ENCODE measurements at regions not wholly inside any gene's neighbourhood (a gene's known extent, or its start where the extent isn't known, plus 50 kb on each side); places are given as distances from the start of the nearest gene placed in this dataset.

- Mint-ChIP-seq H3K27ac (no peak overlapping the region), H3K4me3 (no peak overlapping the region), H3K4me1 (ENCODE audit: low read depth) (peaks cover 37% of the 10 kb centered on the region), H3K9me3 (no peaks in the 10 kb centered on the region), H3K36me3 (ENCODE audit: low read depth) (no peaks in the 10 kb centered on the region), H3K27me3 (ENCODE audit: insufficient read depth) (peaks cover 4% of the 10 kb centered on the region)
- DNase-seq: no peak
- TF ChIP-seq CTCF (IDR thresholded peaks at IDR 0.05): no peak
Measured at GRCh38 chr2:217081799-217082198, 221.9 kb upstream of the TNP1 start.

DNA sequence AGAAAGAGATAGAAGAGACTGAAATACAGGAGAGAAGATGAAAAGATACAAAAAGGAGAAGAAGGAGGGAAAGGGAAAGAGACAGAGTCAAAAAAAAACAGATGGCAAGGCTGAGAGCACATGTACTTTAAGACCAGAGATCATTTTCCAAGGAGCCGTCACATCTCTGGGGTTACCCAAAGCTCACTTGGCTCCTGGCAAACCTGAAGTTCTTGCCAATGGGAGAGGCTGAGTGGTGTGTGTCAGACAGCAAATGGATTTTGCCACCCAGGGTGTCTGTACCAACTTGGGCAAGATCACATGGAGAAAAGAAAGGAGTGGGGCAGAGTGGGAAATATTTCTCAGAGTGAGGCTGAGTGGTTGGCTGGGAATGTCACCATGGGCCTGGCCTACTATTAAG, 219.3 kb upstream of the TNP1 start:
- H3K27me3 Mint-ChIP-seq (ENCODE audit: insufficient read depth): peaks cover 2% of the 10 kb centered on the region; the same call in 1 of the 2 replicates
- H3K27ac Mint-ChIP-seq: no peak overlapping the region
- H3K4me1 Mint-ChIP-seq (ENCODE audit: low read depth): peaks cover 28% of the 10 kb centered on the region
- TF ChIP-seq CTCF (IDR thresholded peaks at IDR 0.05): no peak
- H3K4me3 Mint-ChIP-seq: no peak overlapping the region
- no peaks in the 10 kb centered on the region for H3K36me3 Mint-ChIP-seq (ENCODE audit: low read depth)
- H3K9me3 Mint-ChIP-seq: no peaks in the 10 kb centered on the region
- no peak for DNase-seq

DNA sequence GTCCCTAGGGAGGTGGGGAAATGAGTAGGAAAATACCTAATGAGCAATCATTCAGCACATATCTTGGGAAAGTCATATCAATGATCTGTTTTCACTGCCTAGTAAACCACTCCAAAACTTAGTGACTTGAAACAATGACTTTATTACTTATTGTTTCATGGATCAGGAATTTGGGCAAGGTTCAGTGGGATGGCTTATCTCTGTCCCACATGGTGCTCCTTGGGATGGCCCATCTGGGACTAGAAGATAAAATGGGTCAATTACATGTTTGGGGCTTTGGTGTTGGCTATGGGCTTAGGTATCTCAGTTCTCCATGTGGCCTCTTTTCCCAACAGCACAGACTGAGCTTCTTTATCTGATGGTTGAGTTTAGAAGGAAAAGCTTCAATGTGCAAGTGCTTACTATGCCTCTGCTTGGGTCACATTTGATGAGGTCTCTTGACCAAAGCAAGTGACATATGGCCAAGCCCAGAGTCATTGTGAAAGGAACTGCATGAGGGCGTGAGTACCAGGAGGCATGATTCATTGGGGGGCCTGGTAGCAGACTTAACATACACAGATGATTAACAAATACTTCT, 218.1 kb upstream of the TNP1 start:
- Mint-ChIP-seq H3K27ac (no peak overlapping the region), H3K4me1 (ENCODE audit: low read depth) (peaks cover 28% of the 10 kb centered on the region), H3K9me3 (no peaks in the 10 kb centered on the region), H3K27me3 (ENCODE audit: insufficient read depth) (0 out of 2 replicates have a peak, but pooled peaks cover 2% of the 10 kb centered on the region), H3K4me3 (no peak overlapping the region), H3K36me3 (ENCODE audit: low read depth) (no peaks in the 10 kb centered on the region)
- TF ChIP-seq CTCF (IDR thresholded peaks at IDR 0.05): no peak
- no peak for DNase-seq

GRCh38 chr2:217076657-217077232, 216.9 kb upstream of the TNP1 start:
- H3K4me3 Mint-ChIP-seq: no peak overlapping the region
- no peaks in the 10 kb centered on the region for H3K36me3 Mint-ChIP-seq (ENCODE audit: low read depth)
- H3K4me1 Mint-ChIP-seq (ENCODE audit: low read depth): peaks cover 28% of the 10 kb centered on the region
- DNase-seq: no peak
- H3K9me3 Mint-ChIP-seq: no peaks in the 10 kb centered on the region
- TF ChIP-seq CTCF (IDR thresholded peaks at IDR 0.05): no peak
- no peak overlapping the region for H3K27ac Mint-ChIP-seq
- H3K27me3 Mint-ChIP-seq (ENCODE audit: insufficient read depth): 0 out of 2 replicates have a peak, but pooled peaks cover 2% of the 10 kb centered on the region

- no peak overlapping the region for H3K4me3 Mint-ChIP-seq
- no peaks in the 10 kb centered on the region for H3K9me3 Mint-ChIP-seq
- H3K27me3 Mint-ChIP-seq (ENCODE audit: insufficient read depth): peaks cover 2% of the 10 kb centered on the region; the same call in 1 of the 2 replicates
- H3K4me1 Mint-ChIP-seq (ENCODE audit: low read depth): peaks cover 28% of the 10 kb centered on the region
- no peaks in the 10 kb centered on the region for H3K36me3 Mint-ChIP-seq (ENCODE audit: low read depth)
- no peak for TF ChIP-seq CTCF (IDR thresholded peaks at IDR 0.05)
- DNase-seq: no peak
- no peak overlapping the region for H3K27ac Mint-ChIP-seq
Measured at GRCh38 chr2:217076058-217076435, 216.2 kb upstream of the TNP1 start.

All from HFFc6 (cell line).